H1 (cell line): ENCODE measurements at regions not wholly inside any gene's neighbourhood (a gene's known extent, or its start where the extent isn't known, plus 50 kb on each side); places are given as distances from the start of the nearest gene placed in this dataset.

Source experiments
- BRCA1 ChIP-seq: IDR thresholded peaks from 2 replicates; pipeline ENCODE4 v1.6.1; 2012; ENCODE audit warnings: low read depth, low read length, improper control_type of control experiment
- CBX8 ChIP-seq: fragments of 300-800, 300-1000 bp; sonication (generic); IDR thresholded peaks from 2 replicates; pipeline ENCODE4 v1.7.1; 2016; ENCODE audit warnings: low read depth, low read length, borderline replicate concordance
- CREB1 ChIP-seq: IDR thresholded peaks from 2 replicates; pipeline ENCODE4 v1.6.1; 2012; ENCODE audit warnings: inconsistent platforms
- EP300 ChIP-seq, 2 experiments: IDR thresholded peaks; 1 replicate in 1 of 2; 2 replicates in 1 of 2; pipeline ENCODE4 v1.6.1; 2011 to 2012; ENCODE audit warnings: low read depth in 2 of 2, low read length in 2 of 2, mild to moderate bottlenecking in 2 of 2, borderline replicate concordance in 1 of 2, inconsistent platforms in 1 of 2, moderate library complexity in 1 of 2
- KDM1A ChIP-seq: fragments of 200-600, 300-600 bp; sonication (generic); IDR thresholded peaks from 2 replicates; pipeline ENCODE4 v1.7.1; 2016; ENCODE audit warnings: mild to moderate bottlenecking, low read length, borderline replicate concordance
- TF ChIP-seq, protein P1 (sequence below), 3 experiments: IDR thresholded peaks; 1 replicate in 2 of 3; 2 replicates in 1 of 3; pipeline versions ENCODE4 v1.5.1 to v1.6.1; 2011; ENCODE audit warnings: low read length in 3 of 3, mild to moderate bottlenecking in 3 of 3, inconsistent platforms in 2 of 3, low read depth in 1 of 3, moderate library complexity in 1 of 3; ENCODE audit not compliant: insufficient read depth in 1 of 3; ENCODE audit errors: control extremely low read depth in 1 of 3

GRCh38 chr5:117869596-117869995 lies 1118.8 kb downstream of the DTWD2 start:
- TF ChIP-seq CREB1 (no peak), KDM1A (no peak), CBX8 (no peak), BRCA1 (no peak), EP300 (IDR thresholded peaks at IDR 0.05; ENCODE audit: borderline replicate concordance in 1 of 2, low read depth in 2 of 2, low read length in 2 of 2) (no peak)
- TF ChIP-seq, protein P1, sequence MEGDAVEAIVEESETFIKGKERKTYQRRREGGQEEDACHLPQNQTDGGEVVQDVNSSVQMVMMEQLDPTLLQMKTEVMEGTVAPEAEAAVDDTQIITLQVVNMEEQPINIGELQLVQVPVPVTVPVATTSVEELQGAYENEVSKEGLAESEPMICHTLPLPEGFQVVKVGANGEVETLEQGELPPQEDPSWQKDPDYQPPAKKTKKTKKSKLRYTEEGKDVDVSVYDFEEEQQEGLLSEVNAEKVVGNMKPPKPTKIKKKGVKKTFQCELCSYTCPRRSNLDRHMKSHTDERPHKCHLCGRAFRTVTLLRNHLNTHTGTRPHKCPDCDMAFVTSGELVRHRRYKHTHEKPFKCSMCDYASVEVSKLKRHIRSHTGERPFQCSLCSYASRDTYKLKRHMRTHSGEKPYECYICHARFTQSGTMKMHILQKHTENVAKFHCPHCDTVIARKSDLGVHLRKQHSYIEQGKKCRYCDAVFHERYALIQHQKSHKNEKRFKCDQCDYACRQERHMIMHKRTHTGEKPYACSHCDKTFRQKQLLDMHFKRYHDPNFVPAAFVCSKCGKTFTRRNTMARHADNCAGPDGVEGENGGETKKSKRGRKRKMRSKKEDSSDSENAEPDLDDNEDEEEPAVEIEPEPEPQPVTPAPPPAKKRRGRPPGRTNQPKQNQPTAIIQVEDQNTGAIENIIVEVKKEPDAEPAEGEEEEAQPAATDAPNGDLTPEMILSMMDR (IDR thresholded peaks at IDR 0.05; ENCODE audit: control extremely low read depth in 1 of 3, insufficient read depth in 1 of 3, low read depth in 1 of 3, low read length in 3 of 3), result no peak
